ENCODE measurements at regions not wholly inside any gene's neighbourhood (a gene's known extent, or its start where the extent isn't known, plus 50 kb on each side); places are given as distances from the start of the nearest gene placed in this dataset.

DNA sequence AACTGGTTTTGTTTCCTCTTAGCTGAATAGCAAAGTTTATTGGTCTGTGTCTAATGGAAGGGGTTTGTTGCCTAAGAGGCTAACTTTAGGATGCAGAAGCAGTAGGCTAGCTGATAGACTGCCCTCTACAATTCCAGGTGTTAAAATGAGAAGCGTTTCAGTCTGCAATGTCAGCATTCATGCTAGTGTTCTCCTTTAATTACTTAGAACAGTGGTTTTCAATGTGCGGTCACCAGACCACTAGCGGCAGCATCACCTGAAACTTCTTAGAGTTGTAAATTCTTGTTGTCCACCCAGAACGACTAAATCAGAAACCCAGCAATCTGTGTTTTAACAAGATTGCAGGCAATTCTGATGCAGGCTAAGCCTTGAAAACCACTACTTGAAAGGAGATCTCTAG, 392.9 kb downstream of the IPMK start:
- Histone ChIP-seq H3K9ac (ENCODE audit: low read depth, low read length, poor library complexity) (no peak overlapping the region), H3K36me3 (replicated peaks in 1 of 2; ENCODE audit: control insufficient read depth in 2 of 2, insufficient read depth in 2 of 2, low read length in 2 of 2) (no peaks in the 10 kb centered on the region), H3K14ac (ENCODE audit: low read length) (no peak overlapping the region), H2AFZ (ENCODE audit: low read length) (no peak overlapping the region), H3K4me3 (ENCODE audit: low read length in 2 of 2) (no peak overlapping the region), H3K9me3 (replicated peaks in 1 of 2; ENCODE audit: control insufficient read depth in 2 of 2, insufficient read depth in 1 of 2, low read depth in 1 of 2, low read length in 2 of 2) (no peaks in the 10 kb centered on the region), H2BK12ac (ENCODE audit: low read length) (no peak overlapping the region), H2BK120ac (ENCODE audit: low read depth, low read length) (no peak overlapping the region), H3K27me3 (ENCODE audit: control insufficient read depth in 3 of 3, insufficient read depth in 3 of 3, low read depth in 1 of 3, low read length in 3 of 3) (no peaks in the 10 kb centered on the region), H3K27ac (replicated peaks; ENCODE audit: low read length) (no peak overlapping the region), H3K4me2 (ENCODE audit: insufficient read depth, low read length, poor library complexity, severe bottlenecking) (no peak overlapping the region), H2AK5ac (ENCODE audit: low read depth, low read length) (no peak overlapping the region), H2BK5ac (ENCODE audit: low read length) (no peak overlapping the region), H4K8ac (ENCODE audit: low read depth, low read length) (no peak overlapping the region), H4K91ac (ENCODE audit: low read depth, low read length, poor library complexity) (no peak overlapping the region), H3K79me1 (ENCODE audit: low read depth, low read length) (no peaks in the 10 kb centered on the region), H3K4me1 (ENCODE audit: control insufficient read depth in 2 of 2, insufficient read depth in 1 of 2, low read depth in 1 of 2, low read length in 2 of 2) (no peaks in the 10 kb centered on the region), H2BK15ac (ENCODE audit: low read length) (no peak overlapping the region), H3K23ac (ENCODE audit: low read depth, low read length, poor library complexity) (no peak overlapping the region), H3K18ac (ENCODE audit: low read length) (no peak overlapping the region), H3K4ac (ENCODE audit: low read length) (no peak overlapping the region)
- DNase-seq (ENCODE audit: low spot score) = no peak
- no CpG with 5 or more reads among the region's 4 CpGs for WGBS, 2 donors (ENCODE audit: extremely low coverage in 2 of 2, insufficient read length in 2 of 2, insufficient replicate concordance in 1 of 2)

GRCh38 chr10:57867241-57867640, 400.5 kb downstream of the IPMK start:
- no peak overlapping the region for H3K27ac ChIP-seq (replicated peaks; ENCODE audit: low read length)

GRCh38 chr10:57864765-57865680, 402.7 kb downstream of the IPMK start:
- H4K8ac ChIP-seq (ENCODE audit: low read depth, low read length) = no peak overlapping the region
- no peak overlapping the region for H4K91ac ChIP-seq (ENCODE audit: low read depth, low read length, poor library complexity)
- H2BK5ac ChIP-seq (ENCODE audit: low read length) = no peak overlapping the region
- no peaks in the 10 kb centered on the region for H3K4me1 ChIP-seq (ENCODE audit: control insufficient read depth in 2 of 2, insufficient read depth in 1 of 2, low read depth in 1 of 2, low read length in 2 of 2)
- no peak overlapping the region for H3K4me2 ChIP-seq (ENCODE audit: insufficient read depth, low read length, poor library complexity, severe bottlenecking)
- no peak overlapping the region for H2BK15ac ChIP-seq (ENCODE audit: low read length)
- H3K27ac ChIP-seq (replicated peaks; ENCODE audit: low read length) = no peak overlapping the region
- H2AK5ac ChIP-seq (ENCODE audit: low read depth, low read length) = no peak overlapping the region
- no peak overlapping the region for H3K4me3 ChIP-seq (ENCODE audit: low read length in 2 of 2)
- no peaks in the 10 kb centered on the region for H3K9me3 ChIP-seq (replicated peaks in 1 of 2; ENCODE audit: control insufficient read depth in 2 of 2, insufficient read depth in 1 of 2, low read depth in 1 of 2, low read length in 2 of 2)
- DNase-seq (ENCODE audit: low spot score) = no peak
- no peak overlapping the region for H3K23ac ChIP-seq (ENCODE audit: low read depth, low read length, poor library complexity)
- no peak overlapping the region for H3K14ac ChIP-seq (ENCODE audit: low read length)
- H2BK120ac ChIP-seq (ENCODE audit: low read depth, low read length) = no peak overlapping the region
- no peak overlapping the region for H3K9ac ChIP-seq (ENCODE audit: low read depth, low read length, poor library complexity)
- no peak overlapping the region for H3K4ac ChIP-seq (ENCODE audit: low read length)
- H3K18ac ChIP-seq (ENCODE audit: low read length) = no peak overlapping the region
- no peaks in the 10 kb centered on the region for H3K36me3 ChIP-seq (replicated peaks in 1 of 2; ENCODE audit: control insufficient read depth in 2 of 2, insufficient read depth in 2 of 2, low read length in 2 of 2)
- H2BK12ac ChIP-seq (ENCODE audit: low read length) = no peak overlapping the region
- no peaks in the 10 kb centered on the region for H3K79me1 ChIP-seq (ENCODE audit: low read depth, low read length)
- no peaks in the 10 kb centered on the region for H3K27me3 ChIP-seq (ENCODE audit: control insufficient read depth in 3 of 3, insufficient read depth in 3 of 3, low read depth in 1 of 3, low read length in 3 of 3)
- no peak overlapping the region for H2AFZ ChIP-seq (ENCODE audit: low read length)
- no CpG with 5 or more reads among the region's 2 CpGs for WGBS, 2 donors (ENCODE audit: extremely low coverage in 2 of 2, insufficient read length in 2 of 2, insufficient replicate concordance in 1 of 2)

More at GRCh38 chr10:57867241-57867640, 400.5 kb downstream of the IPMK start:
- no peak overlapping the region for H3K18ac ChIP-seq (ENCODE audit: low read length)
- no peak overlapping the region for H3K23ac ChIP-seq (ENCODE audit: low read depth, low read length, poor library complexity)
- H3K4me2 ChIP-seq (ENCODE audit: insufficient read depth, low read length, poor library complexity, severe bottlenecking) = no peak overlapping the region
- H3K4me1 ChIP-seq (ENCODE audit: control insufficient read depth in 2 of 2, insufficient read depth in 1 of 2, low read depth in 1 of 2, low read length in 2 of 2) = no peaks in the 10 kb centered on the region
- H3K79me1 ChIP-seq (ENCODE audit: low read depth, low read length) = no peaks in the 10 kb centered on the region
- WGBS, 2 donors (ENCODE audit: extremely low coverage in 2 of 2, insufficient read length in 2 of 2, insufficient replicate concordance in 1 of 2) = no CpG with 5 or more reads among the region's 1 CpG
- H3K9ac ChIP-seq (ENCODE audit: low read depth, low read length, poor library complexity) = no peak overlapping the region
- H3K4me3 ChIP-seq (ENCODE audit: low read length in 2 of 2) = no peak overlapping the region
- H3K27me3 ChIP-seq (ENCODE audit: control insufficient read depth in 3 of 3, insufficient read depth in 3 of 3, low read depth in 1 of 3, low read length in 3 of 3) = no peaks in the 10 kb centered on the region
- no peak overlapping the region for H3K4ac ChIP-seq (ENCODE audit: low read length)
- no peak overlapping the region for H2AK5ac ChIP-seq (ENCODE audit: low read depth, low read length)
- H3K9me3 ChIP-seq (replicated peaks in 1 of 2; ENCODE audit: control insufficient read depth in 2 of 2, insufficient read depth in 1 of 2, low read depth in 1 of 2, low read length in 2 of 2) = no peaks in the 10 kb centered on the region
- H2BK120ac ChIP-seq (ENCODE audit: low read depth, low read length) = no peak overlapping the region
- no peak overlapping the region for H2BK12ac ChIP-seq (ENCODE audit: low read length)
- no peaks in the 10 kb centered on the region for H3K36me3 ChIP-seq (replicated peaks in 1 of 2; ENCODE audit: control insufficient read depth in 2 of 2, insufficient read depth in 2 of 2, low read length in 2 of 2)
- H2BK5ac ChIP-seq (ENCODE audit: low read length) = no peak overlapping the region
- no peak overlapping the region for H4K8ac ChIP-seq (ENCODE audit: low read depth, low read length)
- no peak overlapping the region for H3K14ac ChIP-seq (ENCODE audit: low read length)
- no peak overlapping the region for H4K91ac ChIP-seq (ENCODE audit: low read depth, low read length, poor library complexity)
- no peak overlapping the region for H2AFZ ChIP-seq (ENCODE audit: low read length)
- DNase-seq (ENCODE audit: low spot score) = no peak
- no peak overlapping the region for H2BK15ac ChIP-seq (ENCODE audit: low read length)

DNA sequence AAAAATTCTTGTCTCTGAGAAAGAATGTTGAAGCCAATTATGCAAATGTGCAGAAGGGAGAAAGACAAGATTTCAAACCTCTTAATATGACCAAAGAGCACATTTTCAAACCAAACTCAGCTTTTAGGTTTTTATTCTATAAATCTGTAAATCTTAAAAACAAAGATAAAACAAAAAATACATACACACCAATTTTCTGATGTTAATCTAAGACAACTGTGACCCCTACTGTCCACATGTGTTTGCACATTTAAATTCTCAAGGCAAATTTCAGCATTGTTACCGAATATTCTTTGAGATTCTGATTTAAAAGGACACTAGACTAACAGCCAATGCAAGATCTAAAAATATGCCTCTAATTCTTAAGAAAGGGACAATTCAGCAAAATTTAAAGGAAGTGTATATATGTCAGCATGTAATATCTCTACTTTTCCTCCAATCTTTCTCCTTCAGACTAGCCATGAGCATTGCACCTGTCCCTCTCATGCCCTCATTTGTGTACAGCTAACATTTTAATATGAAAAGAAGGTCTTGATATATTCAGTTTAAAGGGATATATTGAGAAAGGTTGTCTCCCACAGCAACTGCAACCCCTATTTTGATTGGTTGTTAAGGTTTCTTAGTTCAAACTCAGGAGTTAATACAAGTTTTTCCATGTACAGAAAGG, 417.9 kb downstream of the IPMK start:
- Histone ChIP-seq H4K8ac (ENCODE audit: low read depth, low read length) (no peak overlapping the region), H3K4me3 (ENCODE audit: low read length in 2 of 2) (no peak overlapping the region)

More for the DNA sequence above, 417.9 kb downstream of the IPMK start:
- H3K4me1 ChIP-seq (ENCODE audit: control insufficient read depth in 2 of 2, insufficient read depth in 1 of 2, low read depth in 1 of 2, low read length in 2 of 2) = peaks cover 0 to 2% of the 10 kb centered on the region in 2 donors
- no peak overlapping the region for H2BK5ac ChIP-seq (ENCODE audit: low read length)
- H3K23ac ChIP-seq (ENCODE audit: low read depth, low read length, poor library complexity) = no peak overlapping the region
- H4K91ac ChIP-seq (ENCODE audit: low read depth, low read length, poor library complexity) = no peak overlapping the region
- no peak overlapping the region for H2BK15ac ChIP-seq (ENCODE audit: low read length)
- H2BK12ac ChIP-seq (ENCODE audit: low read length) = no peak overlapping the region
- H3K4me2 ChIP-seq (ENCODE audit: insufficient read depth, low read length, poor library complexity, severe bottlenecking) = no peak overlapping the region
- H3K9me3 ChIP-seq (replicated peaks in 1 of 2; ENCODE audit: control insufficient read depth in 2 of 2, insufficient read depth in 1 of 2, low read depth in 1 of 2, low read length in 2 of 2) = no peaks in the 10 kb centered on the region
- H3K18ac ChIP-seq (ENCODE audit: low read length) = no peak overlapping the region
- no peaks in the 10 kb centered on the region for H3K27me3 ChIP-seq (ENCODE audit: control insufficient read depth in 3 of 3, insufficient read depth in 3 of 3, low read depth in 1 of 3, low read length in 3 of 3)
- H2AFZ ChIP-seq (ENCODE audit: low read length) = no peak overlapping the region
- no peak overlapping the region for H3K4ac ChIP-seq (ENCODE audit: low read length)
- H2AK5ac ChIP-seq (ENCODE audit: low read depth, low read length) = no peak overlapping the region
- H2BK120ac ChIP-seq (ENCODE audit: low read depth, low read length) = no peak overlapping the region
- H3K9ac ChIP-seq (ENCODE audit: low read depth, low read length, poor library complexity) = no peak overlapping the region
- no peaks in the 10 kb centered on the region for H3K79me1 ChIP-seq (ENCODE audit: low read depth, low read length)
- DNase-seq (ENCODE audit: low spot score) = no peak
- WGBS, 2 donors (ENCODE audit: extremely low coverage in 2 of 2, insufficient read length in 2 of 2, insufficient replicate concordance in 1 of 2) = no CpG with 5 or more reads among the region's 1 CpG
- no peak overlapping the region for H3K14ac ChIP-seq (ENCODE audit: low read length)
- H3K36me3 ChIP-seq (replicated peaks in 1 of 2; ENCODE audit: control insufficient read depth in 2 of 2, insufficient read depth in 2 of 2, low read length in 2 of 2) = no peaks in the 10 kb centered on the region
- H3K27ac ChIP-seq (replicated peaks; ENCODE audit: low read length) = no peak overlapping the region
